ENCODE measurements at regions not wholly inside any gene's neighbourhood (a gene's known extent, or its start where the extent isn't known, plus 50 kb on each side); places are given as distances from the start of the nearest gene placed in this dataset.

- Histone ChIP-seq H3K27ac (no peak overlapping the region), H3K36me3 (no peaks in the 10 kb centered on the region), H3K9me3 (no peaks in the 10 kb centered on the region), H3K27me3 (peaks cover 0 to 5% (median 0%) of the 10 kb centered on the region in 3 donors), H3K4me3 (no peak overlapping the region), H3K4me1 (peaks cover 0 to 8% (median 5%) of the 10 kb centered on the region in 4 donors)
- 89 to 90% methylated on average over 8 of the region's 8 CpGs for WGBS, 2 donors
- intact Hi-C loops (cut with DNase I): no loop called here
- no peak for TF ChIP-seq POLR2AphosphoS5 (IDR thresholded peaks at IDR 0.05)
- no peak for TF ChIP-seq POLR2A (IDR thresholded peaks at IDR 0.05)
- TF ChIP-seq, protein P1, sequence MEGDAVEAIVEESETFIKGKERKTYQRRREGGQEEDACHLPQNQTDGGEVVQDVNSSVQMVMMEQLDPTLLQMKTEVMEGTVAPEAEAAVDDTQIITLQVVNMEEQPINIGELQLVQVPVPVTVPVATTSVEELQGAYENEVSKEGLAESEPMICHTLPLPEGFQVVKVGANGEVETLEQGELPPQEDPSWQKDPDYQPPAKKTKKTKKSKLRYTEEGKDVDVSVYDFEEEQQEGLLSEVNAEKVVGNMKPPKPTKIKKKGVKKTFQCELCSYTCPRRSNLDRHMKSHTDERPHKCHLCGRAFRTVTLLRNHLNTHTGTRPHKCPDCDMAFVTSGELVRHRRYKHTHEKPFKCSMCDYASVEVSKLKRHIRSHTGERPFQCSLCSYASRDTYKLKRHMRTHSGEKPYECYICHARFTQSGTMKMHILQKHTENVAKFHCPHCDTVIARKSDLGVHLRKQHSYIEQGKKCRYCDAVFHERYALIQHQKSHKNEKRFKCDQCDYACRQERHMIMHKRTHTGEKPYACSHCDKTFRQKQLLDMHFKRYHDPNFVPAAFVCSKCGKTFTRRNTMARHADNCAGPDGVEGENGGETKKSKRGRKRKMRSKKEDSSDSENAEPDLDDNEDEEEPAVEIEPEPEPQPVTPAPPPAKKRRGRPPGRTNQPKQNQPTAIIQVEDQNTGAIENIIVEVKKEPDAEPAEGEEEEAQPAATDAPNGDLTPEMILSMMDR (IDR thresholded peaks at IDR 0.05): no peak
- TF ChIP-seq EP300 (IDR thresholded peaks at IDR 0.05): no peak
- DNase-seq: no peak
Measured at GRCh38 chr14:89032086-89032649, 207.7 kb downstream of the TTC8 start.

GRCh38 chr14:89033756-89034155 is 209.3 kb downstream of the TTC8 start:
- no peaks in the 10 kb centered on the region for H3K4me1 ChIP-seq
- H3K27me3 ChIP-seq: no peaks in the 10 kb centered on the region
- no peak for DNase-seq
- H3K4me3 ChIP-seq: no peak overlapping the region
- H3K27ac ChIP-seq: no peak overlapping the region
- no peaks in the 10 kb centered on the region for H3K9me3 ChIP-seq
- no peaks in the 10 kb centered on the region for H3K36me3 ChIP-seq
- intact Hi-C loops (cut with DNase I): no loop called here
- TF ChIP-seq, protein P1 (IDR thresholded peaks at IDR 0.05): no peak
- TF ChIP-seq POLR2AphosphoS5 (IDR thresholded peaks at IDR 0.05) (no peak), EP300 (IDR thresholded peaks at IDR 0.05) (no peak), POLR2A (IDR thresholded peaks at IDR 0.05) (no peak)
- WGBS, 2 donors: 89 to 93% methylated on average over 6 of the region's 6 CpGs

- Histone ChIP-seq H3K36me3 (no peaks in the 10 kb centered on the region), H3K4me1 (peaks cover 0 to 7% (median 6%) of the 10 kb centered on the region in 4 donors), H3K4me3 (no peak overlapping the region), H3K27me3 (no peaks in the 10 kb centered on the region), H3K9me3 (no peaks in the 10 kb centered on the region), H3K27ac (no peak overlapping the region)
- no peak for DNase-seq
- intact Hi-C loops (cut with DNase I): no loop called here
- WGBS, 2 donors: 90 to 94% methylated on average over 3 of the region's 3 CpGs
- TF ChIP-seq POLR2AphosphoS5 (IDR thresholded peaks at IDR 0.05) (no peak), EP300 (IDR thresholded peaks at IDR 0.05) (no peak), POLR2A (IDR thresholded peaks at IDR 0.05) (no peak)
- TF ChIP-seq, protein P1 (IDR thresholded peaks at IDR 0.05): no peak
Measured at GRCh38 chr14:89036371-89036770, 211.9 kb downstream of the TTC8 start.

DNA sequence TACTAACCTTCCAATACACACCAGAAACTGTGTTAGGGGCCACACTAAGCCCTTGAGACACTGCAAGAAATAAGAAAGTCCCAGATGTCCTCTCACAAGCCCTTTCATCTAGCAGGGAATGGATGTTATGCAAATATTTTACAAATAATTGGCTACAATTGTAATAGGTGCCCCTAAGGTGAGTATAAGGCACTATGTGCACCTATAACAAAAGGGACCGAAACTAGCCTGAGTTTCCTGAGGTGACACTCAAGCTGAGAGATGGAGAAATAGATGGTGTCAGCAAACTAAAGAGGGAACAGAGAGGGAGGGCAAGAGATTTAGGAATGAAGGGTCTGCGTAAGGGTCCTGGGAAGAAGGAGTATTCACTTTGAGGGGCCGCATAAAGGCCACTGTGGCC is 212.6 kb downstream of the TTC8 start:
- intact Hi-C loops (cut with DNase I): no loop called here
- H3K27me3 ChIP-seq: no peaks in the 10 kb centered on the region

More for the DNA sequence above, 212.6 kb downstream of the TTC8 start:
- H3K4me3 ChIP-seq: no peak overlapping the region
- no peak overlapping the region for H3K27ac ChIP-seq
- no peaks in the 10 kb centered on the region for H3K9me3 ChIP-seq
- peaks cover 0 to 10% (median 8%) of the 10 kb centered on the region in 4 donors for H3K4me1 ChIP-seq
- no peak for DNase-seq
- no peak for TF ChIP-seq POLR2AphosphoS5 (IDR thresholded peaks at IDR 0.05)
- TF ChIP-seq POLR2A (IDR thresholded peaks at IDR 0.05): no peak
- no peak for TF ChIP-seq EP300 (IDR thresholded peaks at IDR 0.05)
- TF ChIP-seq, protein P1 (IDR thresholded peaks at IDR 0.05): no peak
- no peaks in the 10 kb centered on the region for H3K36me3 ChIP-seq
- WGBS, 2 donors: 95% methylated on average over 3 of the region's 3 CpGs

Data from sigmoid colon (tissue), 6 donors.